Neural cell (in vitro differentiated cells): ENCODE measurements at regions not wholly inside any gene's neighbourhood (a gene's known extent, or its start where the extent isn't known, plus 50 kb on each side); places are given as distances from the start of the nearest gene placed in this dataset.

Experiments used
- H2AFZ ChIP-seq: fragments of 200-600, 300-800 bp; sonication (generic), shearing (Covaris generic); 2 replicates; pipeline ENCODE4 v1.6.0; 2014; ENCODE audit warnings: low read depth, mild to moderate bottlenecking, antibody characterized with exemption, low read length, moderate library complexity
- H3F3A ChIP-seq: fragments of 200-600 bp; shearing (Covaris generic); 2 replicates; pipeline ENCODE4 v1.6.1; 2016; ENCODE audit warnings: mild to moderate bottlenecking, moderate library complexity, mixed read lengths, antibody characterized with exemption, low read length; ENCODE audit not compliant: insufficient read depth, poor library complexity, severe bottlenecking
- H3K27ac ChIP-seq: fragments of 200-600, 300-800 bp; sonication (generic), shearing (Covaris generic); 2 replicates; pipeline ENCODE4 v1.5.1; 2014; ENCODE audit warnings: mild to moderate bottlenecking, low read length, moderate library complexity
- H3K27me3 ChIP-seq: fragments of 300-800, 200-600 bp; sonication (generic), shearing (Covaris generic); 2 replicates; pipeline ENCODE4 v1.6.0; 2014; ENCODE audit warnings: mild to moderate bottlenecking, low read depth, low read length, moderate library complexity; ENCODE audit not compliant: insufficient read depth
- H3K36me3 ChIP-seq: fragments of 300-800, 200-600 bp; sonication (generic), shearing (Covaris generic); 2 replicates; pipeline ENCODE4 v1.5.1; 2014; ENCODE audit warnings: mild to moderate bottlenecking, antibody characterized with exemption, low read length, moderate library complexity; ENCODE audit not compliant: insufficient read depth
- H3K4me2 ChIP-seq: fragments of 300-800, 200-600 bp; sonication (generic), shearing (Covaris generic); 2 replicates; pipeline ENCODE4 v1.6.0; 2014; ENCODE audit warnings: mild to moderate bottlenecking, low read length
- H3K4me3 ChIP-seq: fragments of 300-800, 200-600 bp; sonication (generic), shearing (Covaris generic); 2 replicates; pipeline ENCODE4 v1.5.1; 2014; ENCODE audit warnings: mild to moderate bottlenecking, low read length, moderate library complexity
- H3K79me2 ChIP-seq: fragments of 200-600 bp; shearing (Covaris generic); replicated peaks from 2 replicates; pipeline ENCODE4 v1.6.0; 2014; ENCODE audit warnings: mild to moderate bottlenecking, low read length, moderate library complexity; ENCODE audit not compliant: insufficient read depth
- H3K9ac ChIP-seq: fragments of 300-800, 200-600 bp; sonication (generic), shearing (Covaris generic); 2 replicates; pipeline ENCODE4 v1.6.1; 2016; ENCODE audit warnings: mild to moderate bottlenecking, low read length, mixed read lengths
- H3K9me2 ChIP-seq: fragments of 200-600 bp; shearing (Covaris generic); 2 replicates; pipeline ENCODE4 v1.6.1; 2016; ENCODE audit warnings: mild to moderate bottlenecking, low read length, mixed read lengths; ENCODE audit not compliant: insufficient read depth
- H3K9me3 ChIP-seq: fragments of 200-600, 300-800 bp; sonication (generic), shearing (Covaris generic); 2 replicates; pipeline ENCODE4 v1.6.1; 2016; ENCODE audit warnings: mild to moderate bottlenecking, mixed run types, low read length, moderate library complexity, mixed read lengths
- H4K20me1 ChIP-seq: fragments of 200-600 bp; shearing (Covaris generic); 2 replicates; pipeline ENCODE4 v1.6.1; 2016; ENCODE audit warnings: mild to moderate bottlenecking, mixed run types; ENCODE audit not compliant: insufficient read depth
- EP300 ChIP-seq: fragments of 450-650 bp; conservative IDR thresholded peaks from 2 replicates; pipeline ENCODE4 v1.6.1; 2014; ENCODE audit warnings: antibody characterized with exemption, mild to moderate bottlenecking, moderate library complexity; ENCODE audit not compliant: poor library complexity, severe bottlenecking
- EZH2 ChIP-seq: fragments of 200-600, 300-800 bp; shearing (Covaris generic), sonication (generic); IDR thresholded peaks from 2 replicates; pipeline ENCODE4 v1.6.1; 2014; ENCODE audit warnings: antibody characterized with exemption, low read length, borderline replicate concordance, mild to moderate bottlenecking; ENCODE audit not compliant: insufficient read depth, poor library complexity, severe bottlenecking
- MXI1 ChIP-seq: fragments of 450-650 bp; conservative IDR thresholded peaks from 2 replicates; pipeline ENCODE4 v1.6.1; 2014; ENCODE audit warnings: antibody characterized with exemption, mild to moderate bottlenecking; ENCODE audit not compliant: poor library complexity, severe bottlenecking
- POLR2AphosphoS5 ChIP-seq: IDR thresholded peaks from 2 replicates; pipeline ENCODE4 v1.6.1; 2012
- RAD21 ChIP-seq: fragments of 450-650 bp; conservative IDR thresholded peaks from 2 replicates; pipeline ENCODE4 v1.6.1; 2014; ENCODE audit warnings: antibody characterized with exemption, mild to moderate bottlenecking, moderate library complexity
- SMC3 ChIP-seq: fragments of 450-650 bp; conservative IDR thresholded peaks from 2 replicates; pipeline ENCODE4 v1.6.1; 2014; ENCODE audit warnings: antibody characterized with exemption, mild to moderate bottlenecking, moderate library complexity; ENCODE audit not compliant: poor library complexity
- TAF1 ChIP-seq: IDR thresholded peaks from 2 replicates; pipeline ENCODE4 v1.6.1; 2012; ENCODE audit warnings: low read depth
- TF ChIP-seq, protein P1 (sequence below): fragments of 450-650 bp; IDR thresholded peaks from 2 replicates; pipeline ENCODE4 v1.5.1; 2014; ENCODE audit warnings: antibody characterized with exemption, mild to moderate bottlenecking, moderate library complexity; ENCODE audit not compliant: poor library complexity, severe bottlenecking
- TF ChIP-seq, protein P2 (sequence below): IDR thresholded peaks from 2 replicates; pipeline ENCODE4 v1.6.1; 2012; ENCODE audit warnings: borderline replicate concordance

DNA sequence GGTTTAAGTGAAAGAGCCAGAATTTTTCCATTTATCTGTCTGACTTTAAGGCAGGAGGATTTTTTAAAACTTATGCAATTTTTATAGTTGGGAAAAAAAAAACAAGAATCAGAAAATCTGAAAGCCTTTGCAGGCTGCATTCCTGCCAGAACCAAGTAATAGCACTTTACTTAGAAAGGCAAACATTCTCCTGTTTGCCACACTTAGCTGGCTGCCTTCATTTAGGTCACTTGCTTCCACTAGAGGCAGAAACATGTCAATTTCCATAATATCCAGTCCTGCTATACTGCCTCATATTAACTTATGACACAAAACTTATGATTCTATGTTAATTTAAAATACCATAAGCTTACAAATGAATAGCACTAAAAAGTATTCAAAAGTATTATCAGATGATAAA, 425.8 kb downstream of the FRK start:
- Histone ChIP-seq H3K27me3 (no peaks in the 10 kb centered on the region), H3K4me2 (no peak overlapping the region), H3K36me3 (no peaks in the 10 kb centered on the region), H4K20me1 (no peaks in the 10 kb centered on the region), H3K4me3 (no peak overlapping the region), H2AFZ (no peak overlapping the region), H3F3A (no peaks in the 10 kb centered on the region), H3K27ac (no peak overlapping the region), H3K9me3 (no peaks in the 10 kb centered on the region), H3K79me2 (no peaks in the 10 kb centered on the region), H3K9me2 (no peaks in the 10 kb centered on the region), H3K9ac (no peak overlapping the region)
- TF ChIP-seq EP300 = no peak
- TF ChIP-seq, protein P1, sequence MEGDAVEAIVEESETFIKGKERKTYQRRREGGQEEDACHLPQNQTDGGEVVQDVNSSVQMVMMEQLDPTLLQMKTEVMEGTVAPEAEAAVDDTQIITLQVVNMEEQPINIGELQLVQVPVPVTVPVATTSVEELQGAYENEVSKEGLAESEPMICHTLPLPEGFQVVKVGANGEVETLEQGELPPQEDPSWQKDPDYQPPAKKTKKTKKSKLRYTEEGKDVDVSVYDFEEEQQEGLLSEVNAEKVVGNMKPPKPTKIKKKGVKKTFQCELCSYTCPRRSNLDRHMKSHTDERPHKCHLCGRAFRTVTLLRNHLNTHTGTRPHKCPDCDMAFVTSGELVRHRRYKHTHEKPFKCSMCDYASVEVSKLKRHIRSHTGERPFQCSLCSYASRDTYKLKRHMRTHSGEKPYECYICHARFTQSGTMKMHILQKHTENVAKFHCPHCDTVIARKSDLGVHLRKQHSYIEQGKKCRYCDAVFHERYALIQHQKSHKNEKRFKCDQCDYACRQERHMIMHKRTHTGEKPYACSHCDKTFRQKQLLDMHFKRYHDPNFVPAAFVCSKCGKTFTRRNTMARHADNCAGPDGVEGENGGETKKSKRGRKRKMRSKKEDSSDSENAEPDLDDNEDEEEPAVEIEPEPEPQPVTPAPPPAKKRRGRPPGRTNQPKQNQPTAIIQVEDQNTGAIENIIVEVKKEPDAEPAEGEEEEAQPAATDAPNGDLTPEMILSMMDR = peak; percentile 9
- no peak for TF ChIP-seq TAF1

GRCh38 chr6:115634131-115634530, 426.6 kb downstream of the FRK start:
- no peaks in the 10 kb centered on the region for H3K79me2 ChIP-seq
- H2AFZ ChIP-seq = no peak overlapping the region
- H3K4me2 ChIP-seq = no peak overlapping the region
- H3K27ac ChIP-seq = no peak overlapping the region
- H3F3A ChIP-seq = no peaks in the 10 kb centered on the region
- H3K9me2 ChIP-seq = no peaks in the 10 kb centered on the region
- no peaks in the 10 kb centered on the region for H3K9me3 ChIP-seq
- H3K9ac ChIP-seq = no peak overlapping the region
- H4K20me1 ChIP-seq = no peaks in the 10 kb centered on the region
- no peaks in the 10 kb centered on the region for H3K36me3 ChIP-seq
- H3K27me3 ChIP-seq = no peaks in the 10 kb centered on the region
- TF ChIP-seq TAF1 = no peak
- TF ChIP-seq MXI1 = no peak
- TF ChIP-seq RAD21 = no peak
- TF ChIP-seq EZH2 = no peak
- TF ChIP-seq, protein P2, sequence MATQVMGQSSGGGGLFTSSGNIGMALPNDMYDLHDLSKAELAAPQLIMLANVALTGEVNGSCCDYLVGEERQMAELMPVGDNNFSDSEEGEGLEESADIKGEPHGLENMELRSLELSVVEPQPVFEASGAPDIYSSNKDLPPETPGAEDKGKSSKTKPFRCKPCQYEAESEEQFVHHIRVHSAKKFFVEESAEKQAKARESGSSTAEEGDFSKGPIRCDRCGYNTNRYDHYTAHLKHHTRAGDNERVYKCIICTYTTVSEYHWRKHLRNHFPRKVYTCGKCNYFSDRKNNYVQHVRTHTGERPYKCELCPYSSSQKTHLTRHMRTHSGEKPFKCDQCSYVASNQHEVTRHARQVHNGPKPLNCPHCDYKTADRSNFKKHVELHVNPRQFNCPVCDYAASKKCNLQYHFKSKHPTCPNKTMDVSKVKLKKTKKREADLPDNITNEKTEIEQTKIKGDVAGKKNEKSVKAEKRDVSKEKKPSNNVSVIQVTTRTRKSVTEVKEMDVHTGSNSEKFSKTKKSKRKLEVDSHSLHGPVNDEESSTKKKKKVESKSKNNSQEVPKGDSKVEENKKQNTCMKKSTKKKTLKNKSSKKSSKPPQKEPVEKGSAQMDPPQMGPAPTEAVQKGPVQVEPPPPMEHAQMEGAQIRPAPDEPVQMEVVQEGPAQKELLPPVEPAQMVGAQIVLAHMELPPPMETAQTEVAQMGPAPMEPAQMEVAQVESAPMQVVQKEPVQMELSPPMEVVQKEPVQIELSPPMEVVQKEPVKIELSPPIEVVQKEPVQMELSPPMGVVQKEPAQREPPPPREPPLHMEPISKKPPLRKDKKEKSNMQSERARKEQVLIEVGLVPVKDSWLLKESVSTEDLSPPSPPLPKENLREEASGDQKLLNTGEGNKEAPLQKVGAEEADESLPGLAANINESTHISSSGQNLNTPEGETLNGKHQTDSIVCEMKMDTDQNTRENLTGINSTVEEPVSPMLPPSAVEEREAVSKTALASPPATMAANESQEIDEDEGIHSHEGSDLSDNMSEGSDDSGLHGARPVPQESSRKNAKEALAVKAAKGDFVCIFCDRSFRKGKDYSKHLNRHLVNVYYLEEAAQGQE = no peak
- TF ChIP-seq SMC3 = no peak
- TF ChIP-seq, protein P1 = no peak
- no peak for TF ChIP-seq POLR2AphosphoS5
- TF ChIP-seq EP300 = no peak
- no peak overlapping the region for H3K4me3 ChIP-seq
